Right lobe of liver (tissue), 4 donors: ENCODE measurements at regions not wholly inside any gene's neighbourhood (a gene's known extent, or its start where the extent isn't known, plus 50 kb on each side); places are given as distances from the start of the nearest gene placed in this dataset.

Experiments used
- POLR2A ChIP-seq: fragments of 450-650 bp; IDR thresholded peaks from one replicate; pipeline ENCODE4 v1.6.1; 2017; ENCODE audit warnings: antibody characterized with exemption, mild to moderate bottlenecking
- TF ChIP-seq, protein P1 (sequence below), 4 donors: fragments of 200-600 bp in 3 of 4; fragments of 450-650 bp in 1 of 4; IDR thresholded peaks; one replicate each; pipeline versions ENCODE4 v1.5.1 to v1.8.0; 2016 to 2022; ENCODE audit warnings: antibody characterized with exemption in 4 of 4, mild to moderate bottlenecking in 2 of 4
- donor health status: DM: no; HTN: no; CAD: no.
- donor health status: DM: no; HTN: no; CAD: no.
- donor health status: DM: no; HTN: yes; CAD: no.

GRCh38 chr7:39761449-39761848, 138.1 kb downstream of the RALA start:
- TF ChIP-seq, protein P1, sequence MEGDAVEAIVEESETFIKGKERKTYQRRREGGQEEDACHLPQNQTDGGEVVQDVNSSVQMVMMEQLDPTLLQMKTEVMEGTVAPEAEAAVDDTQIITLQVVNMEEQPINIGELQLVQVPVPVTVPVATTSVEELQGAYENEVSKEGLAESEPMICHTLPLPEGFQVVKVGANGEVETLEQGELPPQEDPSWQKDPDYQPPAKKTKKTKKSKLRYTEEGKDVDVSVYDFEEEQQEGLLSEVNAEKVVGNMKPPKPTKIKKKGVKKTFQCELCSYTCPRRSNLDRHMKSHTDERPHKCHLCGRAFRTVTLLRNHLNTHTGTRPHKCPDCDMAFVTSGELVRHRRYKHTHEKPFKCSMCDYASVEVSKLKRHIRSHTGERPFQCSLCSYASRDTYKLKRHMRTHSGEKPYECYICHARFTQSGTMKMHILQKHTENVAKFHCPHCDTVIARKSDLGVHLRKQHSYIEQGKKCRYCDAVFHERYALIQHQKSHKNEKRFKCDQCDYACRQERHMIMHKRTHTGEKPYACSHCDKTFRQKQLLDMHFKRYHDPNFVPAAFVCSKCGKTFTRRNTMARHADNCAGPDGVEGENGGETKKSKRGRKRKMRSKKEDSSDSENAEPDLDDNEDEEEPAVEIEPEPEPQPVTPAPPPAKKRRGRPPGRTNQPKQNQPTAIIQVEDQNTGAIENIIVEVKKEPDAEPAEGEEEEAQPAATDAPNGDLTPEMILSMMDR (IDR thresholded peaks at IDR 0.05), result no peak
- TF ChIP-seq POLR2A, result no peak
